ENCODE measurements at regions not wholly inside any gene's neighbourhood (a gene's known extent, or its start where the extent isn't known, plus 50 kb on each side); places are given as distances from the start of the nearest gene placed in this dataset.

GRCh38 chr13:109275852-109276251, 510.5 kb downstream of the IRS2 start:
- DNase-seq, result no peak
- no peaks in the 10 kb centered on the region for H3K36me3 ChIP-seq
- intact Hi-C loops (cut with DNase I; ENCODE audit: low total_unique reads), result no loop called here
- no peaks in the 10 kb centered on the region for H3K4me1 ChIP-seq
- H3K27me3 ChIP-seq (replicated peaks in 1 of 7), result no peaks in the 10 kb centered on the region
- H3K27ac ChIP-seq, result no peak overlapping the region
- TF ChIP-seq POLR2AphosphoS5 (IDR thresholded peaks at IDR 0.05), result no peak
- no peak for TF ChIP-seq POLR2A (IDR thresholded peaks at IDR 0.05)
- no peak for TF ChIP-seq CTCF (IDR thresholded peaks at IDR 0.05 in 8 of 11, conservative IDR thresholded peaks at IDR 0.05 in 3 of 11)
- H3K9me3 ChIP-seq, result no peaks in the 10 kb centered on the region
- 56 to 80% (median 75%) methylated on average over 5 of the region's 5 CpGs for WGBS, 5 donors
- H3K4me3 ChIP-seq, result no peak overlapping the region

- no peak for TF ChIP-seq POLR2AphosphoS5 (IDR thresholded peaks at IDR 0.05)
- H3K27ac ChIP-seq, result peak overlapping the region in 1 of 8 donors; percentile 26
- DNase-seq, result no peak
- H3K4me3 ChIP-seq, result no peak overlapping the region
- H3K27me3 ChIP-seq (replicated peaks in 1 of 7), result no peaks in the 10 kb centered on the region
- WGBS, 5 donors, result 80 to 90% (median 86%) methylated on average over 11 of the region's 11 CpGs
- no peaks in the 10 kb centered on the region for H3K9me3 ChIP-seq
- H3K36me3 ChIP-seq, result no peaks in the 10 kb centered on the region
- no peaks in the 10 kb centered on the region for H3K4me1 ChIP-seq
- intact Hi-C loops (cut with DNase I; ENCODE audit: low total_unique reads), result no loop called here
Measured at GRCh38 chr13:109275139-109275745, 511.1 kb downstream of the IRS2 start.

GRCh38 chr13:109274188-109274821, 512.1 kb downstream of the IRS2 start:
- H3K4me1 ChIP-seq, result no peaks in the 10 kb centered on the region
- DNase-seq, result no peak
- no peak overlapping the region for H3K4me3 ChIP-seq
- H3K36me3 ChIP-seq, result no peaks in the 10 kb centered on the region
- whole genome bisulfite sequencing, 5 donors, result 66 to 77% (median 73%) methylated on average over 5 of the region's 5 CpGs
- intact Hi-C loops (cut with DNase I; ENCODE audit: low total_unique reads), result no loop called here
- no peak for TF ChIP-seq POLR2AphosphoS5 (IDR thresholded peaks at IDR 0.05)
- no peak for TF ChIP-seq CTCF (IDR thresholded peaks at IDR 0.05 in 8 of 11, conservative IDR thresholded peaks at IDR 0.05 in 3 of 11)
- TF ChIP-seq POLR2A (IDR thresholded peaks at IDR 0.05), result no peak
- peak overlapping the region in 3 of 8 donors; percentile 0 to 26 (median 20) for H3K27ac ChIP-seq
- no peaks in the 10 kb centered on the region for H3K9me3 ChIP-seq
- H3K27me3 ChIP-seq (replicated peaks in 1 of 7), result no peaks in the 10 kb centered on the region

- DNase-seq, result no peak
- H3K27me3 ChIP-seq (replicated peaks in 1 of 7), result no peaks in the 10 kb centered on the region
- intact Hi-C loops (cut with DNase I; ENCODE audit: low total_unique reads), result no loop called here
- no peaks in the 10 kb centered on the region for H3K9me3 ChIP-seq
- peak overlapping the region in 3 of 8 donors; percentile 0 to 40 (median 20) for H3K27ac ChIP-seq
- no peaks in the 10 kb centered on the region for H3K4me1 ChIP-seq
- TF ChIP-seq POLR2AphosphoS5 (IDR thresholded peaks at IDR 0.05), result no peak
- TF ChIP-seq CTCF (IDR thresholded peaks at IDR 0.05 in 8 of 11, conservative IDR thresholded peaks at IDR 0.05 in 3 of 11), result no peak
- TF ChIP-seq POLR2A (IDR thresholded peaks at IDR 0.05), result no peak
- WGBS, 5 donors, result 43 to 58% (median 51%) methylated on average over 3 of the region's 3 CpGs
- no peak overlapping the region for H3K4me3 ChIP-seq
- no peaks in the 10 kb centered on the region for H3K36me3 ChIP-seq
Measured at GRCh38 chr13:109273326-109273751, 513.0 kb downstream of the IRS2 start.

All from spleen (tissue), 11 donors.